ENCODE measurements at regions not wholly inside any gene's neighbourhood (a gene's known extent, or its start where the extent isn't known, plus 50 kb on each side); places are given as distances from the start of the nearest gene placed in this dataset.

DNA sequence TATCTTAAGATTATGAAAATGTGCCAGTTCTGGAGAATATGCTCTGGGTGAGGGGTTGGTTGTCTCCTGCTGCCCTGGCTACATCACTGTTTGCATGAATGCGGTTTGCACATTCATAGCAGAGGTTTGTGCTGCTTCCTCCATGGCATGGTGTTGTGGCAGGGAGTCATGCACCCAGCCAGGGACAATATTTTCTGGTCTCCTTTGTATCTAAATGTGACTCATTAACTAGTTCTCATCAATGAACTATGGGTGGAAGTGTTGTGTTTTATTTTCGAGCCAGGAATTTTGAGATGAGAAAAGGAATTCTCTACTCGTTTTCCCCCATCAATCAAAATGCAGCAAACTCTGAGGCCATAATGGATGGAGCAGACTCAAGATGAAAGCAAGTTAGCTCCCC, 527.3 kb downstream of the SNAPC1 start:
- no peak for DNase-seq
- Histone ChIP-seq H3K27ac (no peak overlapping the region), H3K9me3 (replicated peaks in 1 of 3) (no peaks in the 10 kb centered on the region), H3K36me3 (replicated peaks in 1 of 2) (no peaks in the 10 kb centered on the region), H3K27me3 (no peaks in the 10 kb centered on the region), H3K4me1 (replicated peaks in 1 of 2) (no peaks in the 10 kb centered on the region), H3K4me3 (no peak overlapping the region)
- intact Hi-C loops (cut with DNase I), result no loop called here
- 46 to 53% (median 48%) methylated on average over 3 of the region's 3 CpGs for WGBS, 4 donors
- no peak for TF ChIP-seq POLR2A (IDR thresholded peaks at IDR 0.05)

- DNase-seq, result no peak
- H3K27me3 ChIP-seq, result no peaks in the 10 kb centered on the region
- H3K9me3 ChIP-seq (replicated peaks in 1 of 3), result no peaks in the 10 kb centered on the region
- WGBS, 4 donors, result 70 to 90% (median 82%) methylated on average over 1 of the region's 1 CpG
- no peaks in the 10 kb centered on the region for H3K36me3 ChIP-seq (replicated peaks in 1 of 2)
- H3K4me3 ChIP-seq, result no peak overlapping the region
- no peak overlapping the region for H3K27ac ChIP-seq
- TF ChIP-seq CTCF (IDR thresholded peaks at IDR 0.05), result no peak
- H3K4me1 ChIP-seq (replicated peaks in 1 of 2), result no peaks in the 10 kb centered on the region
- intact Hi-C loops (cut with DNase I), result no loop called here
Measured at GRCh38 chr14:62301080-62301479, 538.9 kb downstream of the SNAPC1 start.

DNA sequence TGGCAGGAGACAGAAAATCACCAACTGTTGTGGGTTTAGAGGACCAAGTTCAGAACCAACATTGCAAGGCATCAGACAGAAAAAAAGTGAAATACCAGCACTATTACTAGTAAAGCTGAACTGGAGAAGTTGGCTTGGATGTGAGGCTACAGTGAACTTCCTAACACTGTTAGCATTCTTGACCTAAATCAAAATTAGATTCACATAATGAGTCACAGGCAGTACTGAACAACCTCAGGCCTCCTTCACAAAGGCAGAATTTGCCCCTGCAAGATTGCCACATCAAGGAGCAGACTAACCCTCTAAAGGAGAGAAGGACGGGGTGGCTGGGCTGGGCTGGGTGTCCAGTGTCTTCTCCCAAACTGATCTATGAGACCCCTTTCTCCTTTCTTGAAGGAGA, 539.7 kb downstream of the SNAPC1 start:
- Histone ChIP-seq H3K27ac (no peak overlapping the region), H3K36me3 (replicated peaks in 1 of 2) (no peaks in the 10 kb centered on the region), H3K27me3 (no peaks in the 10 kb centered on the region), H3K9me3 (replicated peaks in 1 of 3) (no peaks in the 10 kb centered on the region), H3K4me1 (replicated peaks in 1 of 2) (no peaks in the 10 kb centered on the region), H3K4me3 (no peak overlapping the region)
- intact Hi-C loops (cut with DNase I), result no loop called here
- DNase-seq, result no peak
- 53 to 68% (median 66%) methylated on average over 1 of the region's 1 CpG for WGBS, 4 donors
- TF ChIP-seq CTCF (IDR thresholded peaks at IDR 0.05) (no peak), POLR2A (IDR thresholded peaks at IDR 0.05) (no peak)

- intact Hi-C loops (cut with DNase I), result no loop called here
- WGBS, 4 donors, result 71 to 85% (median 75%) methylated on average over 4 of the region's 4 CpGs
- H3K27ac ChIP-seq, result no peak overlapping the region
- DNase-seq, result no peak
- H3K9me3 ChIP-seq (replicated peaks in 1 of 3), result no peaks in the 10 kb centered on the region
- no peaks in the 10 kb centered on the region for H3K4me1 ChIP-seq (replicated peaks in 1 of 2)
- H3K27me3 ChIP-seq, result no peaks in the 10 kb centered on the region
- no peak for TF ChIP-seq CTCF (IDR thresholded peaks at IDR 0.05)
- no peak for TF ChIP-seq POLR2A (IDR thresholded peaks at IDR 0.05)
- H3K4me3 ChIP-seq, result no peak overlapping the region
- H3K36me3 ChIP-seq (replicated peaks in 1 of 2), result no peaks in the 10 kb centered on the region
Measured at GRCh38 chr14:62303437-62303836, 541.2 kb downstream of the SNAPC1 start.

DNA sequence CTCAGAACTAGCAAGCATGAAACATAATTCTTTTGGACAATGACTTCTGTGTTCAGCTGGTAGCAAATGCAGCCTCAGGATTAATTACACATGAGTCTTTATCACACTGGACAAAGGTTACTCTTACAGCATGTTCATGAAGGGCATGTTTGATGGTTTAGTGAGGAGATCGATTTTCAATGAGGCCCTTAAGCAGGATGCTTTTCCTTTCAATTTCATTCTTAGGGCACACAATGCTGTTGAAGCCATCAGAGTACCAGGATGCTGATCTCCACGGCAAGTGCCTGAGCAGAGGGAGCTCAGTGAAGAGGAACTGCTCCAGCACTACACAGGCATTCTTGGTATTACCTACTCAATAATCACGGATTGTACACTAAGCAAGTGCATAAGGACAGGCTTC, 542.0 kb downstream of the SNAPC1 start:
- H3K27me3 ChIP-seq, result no peaks in the 10 kb centered on the region
- WGBS, 4 donors, result 41 to 57% (median 49%) methylated on average over 3 of the region's 3 CpGs
- H3K4me3 ChIP-seq, result no peak overlapping the region
- H3K4me1 ChIP-seq (replicated peaks in 1 of 2), result no peaks in the 10 kb centered on the region
- no peaks in the 10 kb centered on the region for H3K9me3 ChIP-seq (replicated peaks in 1 of 3)
- DNase-seq, result no peak
- intact Hi-C loops (cut with DNase I), result no loop called here
- TF ChIP-seq CTCF (IDR thresholded peaks at IDR 0.05) (no peak), POLR2A (IDR thresholded peaks at IDR 0.05) (no peak)
- H3K27ac ChIP-seq, result no peak overlapping the region
- H3K36me3 ChIP-seq (replicated peaks in 1 of 2), result no peaks in the 10 kb centered on the region

Data from adrenal gland (tissue), 9 donors.